Ascending aorta (tissue), 2 donors: ENCODE measurements at regions not wholly inside any gene's neighbourhood (a gene's known extent, or its start where the extent isn't known, plus 50 kb on each side); places are given as distances from the start of the nearest gene placed in this dataset.

Experiments
- DNase-seq, 2 donors: peaks; one replicate each; pipeline ENCODE4 v3.0.0-alpha.2; 2019; ENCODE audit warnings: low spot score in 2 of 2
- H3K27ac ChIP-seq, 2 donors: fragments of 200-600 bp; sonication (generic); one replicate each; pipeline ENCODE4 v1.5.1; 2016 to 2017; ENCODE audit warnings: mild to moderate bottlenecking in 1 of 2
- H3K27me3 ChIP-seq: fragments of 200-600 bp; sonication (generic); one replicate; pipeline ENCODE4 v1.5.1; 2017
- H3K36me3 ChIP-seq, 2 donors: fragments of 200-600 bp; sonication (generic); one replicate each; pipeline ENCODE4 v1.5.1; 2016
- H3K4me1 ChIP-seq, 2 donors: fragments of 200-600 bp; sonication (generic); one replicate each; pipeline ENCODE4 v1.5.1; 2016 to 2017; ENCODE audit warnings: mild to moderate bottlenecking in 1 of 2
- H3K4me3 ChIP-seq, 2 donors: fragments of 200-600 bp; sonication (generic); one replicate each; pipeline ENCODE4 v1.5.1; 2016 to 2017; ENCODE audit warnings: mild to moderate bottlenecking in 1 of 2
- H3K9me3 ChIP-seq, 2 donors: fragments of 200-600 bp; sonication (generic); one replicate each; pipeline ENCODE4 v1.5.1; 2016
- intact Hi-C: fragments of 100-400 bp; cut with DNase I; formaldehyde crosslinking; loops from one replicate; pipeline ENCODE4 v1.15.1; 2023
- TF ChIP-seq, protein P1 (sequence below), 3 experiments: fragments of 200-600 bp in 2 of 3; fragments of 450-650 bp in 1 of 3; sonication (generic) in 2 of 3; IDR thresholded peaks; one replicate each; pipeline ENCODE4 v1.5.1; 2016 to 2019; ENCODE audit warnings: antibody characterized with exemption in 3 of 3, mild to moderate bottlenecking in 1 of 3, moderate library complexity in 1 of 3

DNA sequence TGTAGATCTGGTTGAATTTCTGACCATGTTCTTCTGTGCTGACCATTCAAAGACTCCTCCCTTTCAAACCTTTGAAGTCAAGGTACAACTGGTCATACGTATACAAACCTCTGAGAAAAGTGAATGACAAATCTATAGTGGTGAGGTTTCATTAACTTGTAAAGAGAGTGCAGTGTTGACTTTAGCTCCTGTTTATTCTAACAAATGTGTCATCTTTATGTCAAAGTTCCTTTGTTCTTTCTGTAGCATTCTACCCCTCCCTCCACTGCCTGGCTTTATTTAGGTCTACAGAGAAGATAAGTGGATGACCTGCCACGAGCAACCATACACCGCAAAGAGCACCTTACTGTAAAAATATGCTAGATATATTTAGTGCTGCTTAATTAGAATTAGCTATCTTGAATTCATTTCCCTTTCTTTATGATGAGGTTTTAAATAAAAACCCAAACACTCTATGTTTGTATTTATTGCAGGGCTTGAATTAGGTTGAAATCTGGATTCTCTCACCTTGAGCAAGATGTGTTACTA, 520.0 kb upstream of the CDH11 start:
- intact Hi-C loops: no loop called here

DNA sequence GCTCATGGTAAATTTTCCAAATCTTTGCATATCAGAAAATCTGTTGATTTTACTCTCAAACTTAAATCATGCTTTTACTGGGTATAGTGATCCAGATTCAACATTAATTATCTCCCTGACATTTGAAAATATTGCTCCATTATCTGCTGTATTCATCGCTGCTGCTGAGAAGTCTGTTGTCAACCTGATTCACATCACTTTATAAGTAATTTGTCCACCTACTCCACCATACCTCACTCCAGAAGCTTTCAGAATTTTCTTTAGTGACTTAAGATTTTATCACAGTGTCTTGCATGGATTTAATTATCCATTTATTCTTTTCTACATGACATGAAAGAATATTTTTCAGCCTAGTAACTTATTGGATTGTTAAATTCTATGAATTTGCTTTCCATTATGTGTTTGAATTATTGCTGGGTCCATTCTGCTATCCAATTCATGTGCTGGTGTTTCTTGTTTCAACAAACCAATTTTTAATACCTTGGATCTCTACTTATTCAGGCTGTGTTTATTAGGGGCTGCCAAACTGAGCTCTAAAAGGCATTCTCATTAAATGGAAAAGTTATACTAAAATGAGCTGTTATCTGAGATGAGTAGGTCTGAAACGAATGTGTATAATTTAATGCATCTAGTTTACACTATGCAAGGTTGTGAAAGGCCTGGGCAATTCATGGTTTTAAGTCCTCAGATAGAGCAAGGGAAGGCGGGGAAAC, 519.3 kb upstream of the CDH11 start:
- H3K4me1 ChIP-seq: no peaks in the 10 kb centered on the region
- intact Hi-C loops: no loop called here
- no peaks in the 10 kb centered on the region for H3K9me3 ChIP-seq
- no peaks in the 10 kb centered on the region for H3K27me3 ChIP-seq
- TF ChIP-seq, protein P1, sequence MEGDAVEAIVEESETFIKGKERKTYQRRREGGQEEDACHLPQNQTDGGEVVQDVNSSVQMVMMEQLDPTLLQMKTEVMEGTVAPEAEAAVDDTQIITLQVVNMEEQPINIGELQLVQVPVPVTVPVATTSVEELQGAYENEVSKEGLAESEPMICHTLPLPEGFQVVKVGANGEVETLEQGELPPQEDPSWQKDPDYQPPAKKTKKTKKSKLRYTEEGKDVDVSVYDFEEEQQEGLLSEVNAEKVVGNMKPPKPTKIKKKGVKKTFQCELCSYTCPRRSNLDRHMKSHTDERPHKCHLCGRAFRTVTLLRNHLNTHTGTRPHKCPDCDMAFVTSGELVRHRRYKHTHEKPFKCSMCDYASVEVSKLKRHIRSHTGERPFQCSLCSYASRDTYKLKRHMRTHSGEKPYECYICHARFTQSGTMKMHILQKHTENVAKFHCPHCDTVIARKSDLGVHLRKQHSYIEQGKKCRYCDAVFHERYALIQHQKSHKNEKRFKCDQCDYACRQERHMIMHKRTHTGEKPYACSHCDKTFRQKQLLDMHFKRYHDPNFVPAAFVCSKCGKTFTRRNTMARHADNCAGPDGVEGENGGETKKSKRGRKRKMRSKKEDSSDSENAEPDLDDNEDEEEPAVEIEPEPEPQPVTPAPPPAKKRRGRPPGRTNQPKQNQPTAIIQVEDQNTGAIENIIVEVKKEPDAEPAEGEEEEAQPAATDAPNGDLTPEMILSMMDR (IDR thresholded peaks at IDR 0.05): no peak
- no peak overlapping the region for H3K4me3 ChIP-seq
- DNase-seq: no peak
- H3K27ac ChIP-seq: no peak overlapping the region
- no peaks in the 10 kb centered on the region for H3K36me3 ChIP-seq

More for the DNA sequence above, 520.0 kb upstream of the CDH11 start:
- Histone ChIP-seq H3K4me3 (no peak overlapping the region), H3K36me3 (no peaks in the 10 kb centered on the region), H3K4me1 (no peaks in the 10 kb centered on the region), H3K27ac (no peak overlapping the region), H3K27me3 (no peaks in the 10 kb centered on the region), H3K9me3 (no peaks in the 10 kb centered on the region)
- no peak for DNase-seq
- TF ChIP-seq, protein P1 (IDR thresholded peaks at IDR 0.05): no peak

DNA sequence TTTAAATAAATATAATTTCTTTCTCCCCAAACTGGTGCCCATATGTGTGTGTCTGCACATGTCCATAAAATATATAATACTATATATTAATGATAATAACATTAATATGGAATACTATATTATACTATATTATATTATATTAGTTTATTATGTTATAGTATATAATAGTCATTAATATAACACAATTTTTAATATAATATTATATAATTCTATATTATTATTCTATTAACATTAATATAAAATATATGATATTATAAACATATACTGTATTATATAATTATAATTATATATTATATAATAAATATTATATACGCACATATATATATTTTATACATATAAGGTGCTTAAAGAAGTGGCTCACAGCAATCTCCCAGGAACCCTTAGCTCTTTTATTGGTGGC, 513.0 kb upstream of the CDH11 start:
- intact Hi-C loops: no loop called here

DNA sequence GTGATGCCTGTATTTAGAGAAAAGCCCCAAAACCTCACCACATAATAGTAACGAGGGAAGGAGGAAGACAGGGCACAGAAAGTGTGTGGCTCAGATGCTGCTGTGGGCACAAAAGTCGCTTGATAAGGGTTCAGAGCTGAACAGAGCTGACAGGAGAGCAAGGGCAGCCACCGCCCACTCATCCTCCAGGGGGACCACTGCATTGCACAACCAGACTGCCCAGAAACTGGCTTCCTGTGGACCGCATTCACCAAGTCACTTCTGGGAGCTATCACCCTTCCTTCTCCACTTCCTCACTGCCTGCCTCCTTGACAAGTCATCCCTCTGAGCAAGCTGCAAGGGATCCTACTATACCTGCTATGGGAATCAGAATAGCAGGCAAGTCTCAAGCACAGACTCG, 512.4 kb upstream of the CDH11 start:
- Histone ChIP-seq H3K27ac (no peak overlapping the region), H3K9me3 (no peaks in the 10 kb centered on the region), H3K27me3 (no peaks in the 10 kb centered on the region), H3K4me3 (no peak overlapping the region), H3K4me1 (no peaks in the 10 kb centered on the region), H3K36me3 (no peaks in the 10 kb centered on the region)
- TF ChIP-seq, protein P1 (IDR thresholded peaks at IDR 0.05): no peak
- intact Hi-C loops: no loop called here
- no peak for DNase-seq

More for the DNA sequence above, 513.0 kb upstream of the CDH11 start:
- Histone ChIP-seq H3K4me3 (no peak overlapping the region), H3K9me3 (no peaks in the 10 kb centered on the region), H3K36me3 (no peaks in the 10 kb centered on the region), H3K4me1 (no peaks in the 10 kb centered on the region), H3K27ac (no peak overlapping the region), H3K27me3 (no peaks in the 10 kb centered on the region)
- no peak for DNase-seq
- TF ChIP-seq, protein P1 (IDR thresholded peaks at IDR 0.05): no peak

DNA sequence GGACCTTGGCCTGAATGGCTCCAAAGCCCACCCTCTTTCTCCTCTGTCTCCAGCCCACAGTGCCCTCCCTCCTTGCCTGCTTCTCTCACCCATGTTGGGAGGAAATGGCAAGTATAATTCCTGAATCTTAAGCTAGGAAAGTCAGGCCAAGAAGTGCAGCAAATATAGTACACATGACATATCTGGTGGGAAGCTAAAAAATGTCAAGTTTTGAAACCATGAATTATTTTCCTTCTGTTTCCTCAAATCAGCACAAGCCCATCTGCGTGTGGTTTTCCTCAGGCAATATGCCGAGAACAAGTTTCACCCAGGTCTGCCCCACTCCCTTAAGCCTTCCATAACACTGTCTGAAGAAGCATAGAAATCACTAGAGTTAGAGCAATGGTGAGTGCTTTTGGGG, 502.8 kb upstream of the CDH11 start:
- intact Hi-C loops: no loop called here
- TF ChIP-seq, protein P1 (IDR thresholded peaks at IDR 0.05): no peak
- no peaks in the 10 kb centered on the region for H3K36me3 ChIP-seq
- no peak overlapping the region for H3K27ac ChIP-seq
- DNase-seq: no peak
- H3K9me3 ChIP-seq: no peaks in the 10 kb centered on the region
- no peaks in the 10 kb centered on the region for H3K4me1 ChIP-seq
- H3K4me3 ChIP-seq: no peak overlapping the region
- no peaks in the 10 kb centered on the region for H3K27me3 ChIP-seq
